Right renal pelvis (tissue), 4 donors: ENCODE measurements at regions not wholly inside any gene's neighbourhood (a gene's known extent, or its start where the extent isn't known, plus 50 kb on each side); places are given as distances from the start of the nearest gene placed in this dataset.
"Not testable (repeated sequence)": the region's sequence is repeated elsewhere in the genome, so short reads cannot be mapped to it uniquely, and the experiment has no call there.

Experiments
- DNase-seq, 4 donors: peaks; one replicate each; pipeline ENCODE4 v3.0.0-alpha.2; 2013; ENCODE audit warnings: low read depth in 4 of 4, low spot score in 3 of 4, missing footprints in 1 of 4

- DNase-seq = no peak
Measured at GRCh38 chr10:56585447-56586171, 224.6 kb upstream of the ZWINT start.

- DNase-seq = no peak
Measured at GRCh38 chr10:56583316-56583715, 222.3 kb upstream of the ZWINT start.

- no peak for DNase-seq
Measured at GRCh38 chr10:56567580-56567979, 206.5 kb upstream of the ZWINT start.

GRCh38 chr10:56561336-56561735 is 200.3 kb upstream of the ZWINT start:
- no peak for DNase-seq

- no peak for DNase-seq
Measured at GRCh38 chr10:56551037-56551436, 190.0 kb upstream of the ZWINT start.

GRCh38 chr10:56547163-56547562 is 186.1 kb upstream of the ZWINT start:
- DNase-seq = no peak

- no peak for DNase-seq
Measured at GRCh38 chr10:56537984-56538383, 176.9 kb upstream of the ZWINT start.

GRCh38 chr10:56522166-56522565 is 161.1 kb upstream of the ZWINT start:
- DNase-seq = no peak

- DNase-seq = no peak
Measured at GRCh38 chr10:56508562-56508961, 147.5 kb upstream of the ZWINT start.

- DNase-seq = no peak
Measured at GRCh38 chr10:56507033-56507432, 146.0 kb upstream of the ZWINT start.

- DNase-seq = no peak
Measured at GRCh38 chr10:56505555-56505954, 144.5 kb upstream of the ZWINT start.

- DNase-seq = no peak
Measured at GRCh38 chr10:56496186-56496486, 135.1 kb upstream of the ZWINT start.

- no peak for DNase-seq
Measured at GRCh38 chr10:56487746-56488145, 126.7 kb upstream of the ZWINT start.

- no peak for DNase-seq
Measured at GRCh38 chr10:56481521-56482091, 120.5 kb upstream of the ZWINT start.

- DNase-seq = no peak
Measured at GRCh38 chr10:56472978-56473377, 111.9 kb upstream of the ZWINT start.

- no peak for DNase-seq
Measured at GRCh38 chr10:56470701-56471100, 109.6 kb upstream of the ZWINT start.

- DNase-seq = no peak
Measured at GRCh38 chr10:56469482-56469881, 108.4 kb upstream of the ZWINT start.

- no peak for DNase-seq
Measured at GRCh38 chr10:56466005-56466404, 104.9 kb upstream of the ZWINT start.

GRCh38 chr10:56449770-56450169 is 88.7 kb upstream of the ZWINT start:
- DNase-seq = no peak

- not testable (repeated sequence) for DNase-seq
Measured at GRCh38 chr10:56447613-56448012, 86.6 kb upstream of the ZWINT start.

- DNase-seq = not testable (repeated sequence)
Measured at GRCh38 chr10:56441337-56441736, 80.3 kb upstream of the ZWINT start.
